ENCODE measurements at regions not wholly inside any gene's neighbourhood (a gene's known extent, or its start where the extent isn't known, plus 50 kb on each side); places are given as distances from the start of the nearest gene placed in this dataset.
"Not testable (repeated sequence)": the region's sequence is repeated elsewhere in the genome, so short reads cannot be mapped to it uniquely, and the experiment has no call there.

DNA sequence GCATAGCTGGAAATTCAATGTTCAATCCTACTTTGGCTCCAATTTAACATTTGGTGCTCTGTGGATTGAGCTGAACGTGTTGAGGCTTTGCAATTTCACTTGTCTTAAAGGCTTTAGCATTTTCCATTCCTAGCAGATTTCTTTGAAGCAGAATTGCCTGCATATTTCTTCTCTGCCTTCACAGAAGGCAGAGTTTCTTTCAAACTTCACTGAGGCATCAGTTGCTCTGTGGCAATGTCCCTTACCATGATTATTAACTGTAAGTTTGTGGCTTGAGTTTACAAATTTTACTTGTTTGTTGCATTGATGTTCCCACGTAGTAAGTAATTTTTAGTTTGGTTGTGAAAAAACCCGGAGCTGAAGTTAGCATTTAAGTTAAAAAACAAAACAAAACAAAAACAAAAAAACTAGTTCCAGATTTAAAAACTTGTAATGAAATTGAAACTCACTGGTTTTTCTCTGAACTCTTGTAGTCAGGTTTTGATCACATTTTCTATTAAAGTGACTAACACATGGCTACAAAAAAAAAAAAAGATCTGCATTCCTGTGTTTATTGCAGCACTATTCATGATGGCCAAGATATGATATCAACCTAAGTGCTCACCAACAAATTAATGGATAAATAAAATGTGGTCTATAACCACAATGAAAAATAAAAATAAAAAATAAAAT is 55.2 kb upstream of the UXS1 start:
- not testable (repeated sequence) for DNase-seq

GRCh38 chr2:106248548-106249151 is 54.5 kb upstream of the UXS1 start:
- not testable (repeated sequence) for DNase-seq

Measured in stimulated activated CD4-positive, alpha-beta T cell treated with anti-CD3 and anti-CD28 coated beads, Interleukin-4, amount 100 ng/mL, for 4 hours (primary cell).